HG02981 (cell line): ENCODE measurements at regions not wholly inside any gene's neighbourhood (a gene's known extent, or its start where the extent isn't known, plus 50 kb on each side); places are given as distances from the start of the nearest gene placed in this dataset.
A peak's percentile ranks its signal among the peaks of the same experiment; 100 is the strongest.
"Not testable (repeated sequence)": the region's sequence is repeated elsewhere in the genome, so short reads cannot be mapped to it uniquely, and the experiment has no call there.

Experiments
- ATAC-seq: cut with Tn5 transposase; IDR thresholded peaks from one replicate; pipeline ENCODE4 v1.9.1; 2021; ENCODE audit warnings: mild to moderate bottlenecking, moderate library complexity; ENCODE audit not compliant: unreplicated experiment

DNA sequence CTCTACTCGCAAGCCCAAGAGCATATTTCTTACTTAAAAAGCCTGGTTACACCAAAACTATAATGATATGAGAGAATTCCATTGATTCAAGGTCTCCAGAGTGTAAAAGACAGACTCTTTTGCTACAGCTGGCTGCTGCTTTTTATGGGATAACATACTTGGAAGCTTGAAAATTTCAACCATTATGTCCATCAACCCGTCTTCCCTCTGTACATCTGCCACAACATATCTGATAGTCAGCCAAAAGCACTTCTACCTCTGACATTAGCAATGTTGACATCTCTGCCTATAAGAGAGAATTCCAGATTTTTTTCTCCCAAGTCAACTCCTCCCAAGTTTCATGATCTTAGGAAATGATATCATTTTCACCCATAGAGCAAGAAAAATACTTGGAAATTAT is 54.4 kb upstream of the IQCM start:
- no peak for ATAC-seq

DNA sequence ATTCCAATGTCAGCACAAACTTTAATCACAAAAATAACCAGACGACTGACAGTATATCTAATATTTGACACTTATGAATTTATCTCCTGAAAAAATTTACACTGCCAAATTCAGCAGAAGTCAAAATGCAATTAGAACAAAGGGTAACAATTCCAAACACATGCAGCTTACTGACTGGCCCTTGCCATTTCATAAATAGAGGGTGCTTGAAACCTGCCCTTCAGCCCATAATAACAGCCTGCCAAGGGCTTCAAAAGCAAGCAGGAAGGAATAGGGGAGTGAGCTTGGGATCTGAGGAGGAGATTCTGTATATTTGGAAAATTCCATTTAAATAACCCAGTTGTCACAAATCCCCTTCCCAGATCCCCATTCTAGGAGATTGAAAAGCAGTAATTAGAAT is 66.1 kb upstream of the IQCM start:
- no peak for ATAC-seq

DNA sequence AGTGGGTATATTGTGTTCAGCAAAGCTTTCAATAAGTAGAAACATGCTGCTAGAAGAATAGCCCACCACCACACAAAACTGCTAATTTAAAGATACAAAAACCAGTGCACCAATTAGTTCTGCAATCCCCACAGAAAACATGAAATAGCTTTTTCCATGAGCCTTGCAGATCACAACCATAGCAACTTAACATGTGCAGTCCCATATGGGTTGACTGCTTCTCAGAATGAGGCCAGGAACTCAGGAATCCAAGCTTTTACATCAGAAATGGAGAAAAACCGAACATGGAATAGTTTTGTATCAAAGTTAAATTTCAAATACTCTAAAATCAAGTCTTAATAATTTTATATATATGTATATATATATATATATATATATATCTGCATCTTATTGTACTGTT is 66.6 kb upstream of the IQCM start:
- no peak for ATAC-seq

DNA sequence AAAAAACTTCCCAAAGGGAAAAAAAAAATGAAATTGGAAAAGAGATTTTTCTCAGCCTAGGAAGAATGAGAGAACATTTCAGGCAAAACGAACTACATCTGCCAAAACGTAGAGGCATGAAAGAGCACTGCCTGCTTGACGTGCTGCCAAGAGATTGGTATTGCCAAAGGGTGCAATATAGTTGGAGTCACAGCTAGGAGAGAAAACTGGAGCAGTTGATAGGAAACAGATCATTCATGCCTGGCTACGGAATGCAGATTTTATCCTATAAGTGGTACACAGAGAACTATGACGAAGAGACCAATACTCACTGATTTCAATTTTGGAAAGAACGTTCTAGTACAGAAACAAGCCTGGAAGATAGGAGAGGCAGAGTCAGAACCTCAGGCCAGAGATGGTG is 68.4 kb upstream of the IQCM start:
- ATAC-seq, result no peak

DNA sequence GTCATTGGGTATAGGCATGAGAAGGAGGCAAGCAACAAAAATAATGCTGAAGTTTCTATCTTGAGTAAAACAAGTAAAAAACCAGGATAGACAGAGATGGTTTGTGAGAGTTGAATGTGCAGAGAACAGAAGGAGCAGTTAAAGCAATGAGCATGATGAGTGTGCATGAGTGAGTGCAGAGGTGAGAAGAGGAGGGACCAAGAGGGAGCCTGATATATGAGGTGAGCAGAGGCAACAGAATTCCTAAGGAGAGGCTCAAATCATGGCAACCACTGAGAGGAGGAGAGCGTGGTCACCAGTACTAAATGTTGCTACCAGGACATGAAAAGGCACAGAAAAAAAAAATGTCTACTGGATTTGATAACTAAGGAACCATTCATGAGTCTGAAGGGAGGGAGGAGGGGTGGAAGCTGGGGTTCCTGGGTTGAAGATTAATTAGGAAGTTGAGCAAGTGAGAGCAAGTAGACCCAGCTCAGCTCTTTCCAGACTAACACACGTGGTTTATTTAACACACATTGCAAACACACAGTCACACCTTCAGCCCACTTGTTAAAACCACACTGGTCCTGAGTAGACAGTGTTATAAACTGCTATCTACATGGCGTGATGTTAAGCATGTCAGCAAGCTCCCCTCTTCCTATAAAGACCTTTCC is 69.0 kb upstream of the IQCM start:
- ATAC-seq, result no peak

DNA sequence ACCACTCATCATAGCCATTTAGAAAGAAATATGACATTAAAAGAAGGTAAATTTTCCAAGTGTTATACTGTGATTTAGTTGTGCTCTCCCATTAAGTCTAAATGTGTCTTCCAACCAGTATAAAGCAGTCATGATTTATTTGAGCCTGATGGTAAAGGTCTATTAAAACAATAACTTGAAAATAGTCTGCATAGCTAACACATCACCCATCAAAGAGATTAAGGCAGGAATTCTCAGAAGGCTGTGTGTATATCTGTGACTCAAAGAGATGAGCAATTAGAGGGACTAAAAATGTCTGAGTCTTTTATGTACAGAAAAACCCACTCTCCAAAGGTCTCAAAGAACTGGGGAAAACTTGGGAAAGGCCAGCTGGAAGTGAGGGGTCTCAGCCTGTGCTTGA is 70.3 kb upstream of the IQCM start:
- no peak for ATAC-seq

DNA sequence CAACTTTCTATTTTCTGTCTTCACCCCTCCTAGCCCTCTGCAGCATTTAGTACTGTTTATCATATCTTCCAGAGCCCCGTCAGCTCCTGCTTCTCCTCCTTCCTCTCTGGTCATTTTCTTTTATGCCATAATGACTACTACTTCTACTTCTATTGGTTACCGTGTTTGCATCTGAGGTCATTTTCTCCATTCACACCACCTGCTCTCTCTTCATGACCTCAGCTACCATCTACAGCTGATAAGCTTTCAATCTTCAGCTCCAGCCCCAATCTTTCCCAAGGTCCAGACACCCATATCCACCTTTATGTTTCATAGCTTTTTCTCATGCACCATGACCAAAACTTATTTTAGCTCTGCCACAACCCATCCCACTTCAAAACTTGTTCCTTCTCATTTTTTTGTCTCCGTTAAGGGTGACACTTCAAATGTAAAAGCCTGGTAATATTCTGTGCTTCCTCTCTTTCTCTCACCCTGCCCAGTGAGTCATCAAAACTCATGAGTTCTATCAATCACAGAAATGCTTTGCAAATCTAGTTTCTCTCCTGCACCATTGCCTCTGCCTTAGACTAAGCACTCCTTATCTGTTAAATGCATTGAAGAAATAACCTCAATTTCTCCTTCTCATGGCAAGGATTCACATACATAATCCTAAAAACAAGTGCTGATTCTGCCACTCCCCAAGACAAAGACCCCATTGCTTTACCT is 71.3 kb upstream of the IQCM start:
- no peak for ATAC-seq

DNA sequence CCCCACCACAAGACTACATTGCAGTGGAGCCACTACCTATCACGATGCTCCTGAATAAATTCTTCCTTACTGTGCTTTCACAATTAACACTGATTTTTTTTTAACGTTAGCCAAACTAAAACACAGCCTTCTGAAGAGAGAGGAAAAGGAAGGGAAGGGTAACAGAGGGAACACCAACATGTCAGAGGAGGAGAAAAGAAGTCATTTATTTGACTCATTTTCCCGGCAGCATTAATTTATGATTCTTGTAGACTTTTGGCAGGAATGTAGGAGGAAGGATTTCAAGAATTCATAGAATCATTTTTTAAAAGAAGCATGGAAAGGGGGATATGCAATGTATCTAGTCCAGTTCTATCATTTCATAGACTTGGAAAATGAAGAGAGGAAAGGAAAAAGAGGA is 74.3 kb upstream of the IQCM start:
- ATAC-seq, result no peak

DNA sequence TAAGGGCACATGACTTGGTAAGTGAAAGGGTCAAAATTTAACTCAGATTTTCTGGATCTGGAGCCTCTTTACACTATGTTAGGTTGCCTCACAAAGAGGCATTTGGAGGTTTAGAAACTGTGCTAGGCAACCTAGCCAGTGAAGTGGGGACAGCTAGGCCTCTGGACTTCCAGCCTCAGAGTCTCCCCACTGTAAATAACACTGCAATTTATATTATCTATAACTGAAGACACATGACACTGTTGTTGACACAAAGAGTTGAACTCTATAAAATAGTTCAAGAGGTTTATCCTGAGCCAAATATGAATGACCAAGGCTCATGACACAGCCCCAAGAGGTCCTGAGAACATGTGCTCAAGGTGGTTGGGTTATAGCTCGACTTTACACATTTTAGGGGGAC is 74.9 kb upstream of the IQCM start:
- ATAC-seq, result no peak

DNA sequence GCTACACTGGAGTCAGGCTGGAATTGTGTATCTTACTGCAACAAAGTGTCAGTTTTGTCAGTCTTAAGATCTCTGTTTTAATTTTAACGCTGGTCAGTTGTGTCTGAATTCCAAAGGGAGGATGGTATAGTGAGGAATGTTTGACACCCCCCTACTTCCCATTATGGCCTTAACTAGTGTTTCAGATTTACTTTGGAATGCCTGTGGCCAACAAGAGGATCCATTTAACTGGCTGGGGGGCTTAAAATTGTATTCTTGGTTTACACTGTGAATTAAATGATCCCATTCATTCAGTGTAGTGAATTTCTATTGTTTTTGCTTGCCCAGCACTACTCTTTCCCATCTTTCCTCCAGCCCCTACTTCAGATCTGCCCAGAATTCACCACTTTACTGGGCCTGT is 75.8 kb upstream of the IQCM start:
- ATAC-seq, result no peak

DNA sequence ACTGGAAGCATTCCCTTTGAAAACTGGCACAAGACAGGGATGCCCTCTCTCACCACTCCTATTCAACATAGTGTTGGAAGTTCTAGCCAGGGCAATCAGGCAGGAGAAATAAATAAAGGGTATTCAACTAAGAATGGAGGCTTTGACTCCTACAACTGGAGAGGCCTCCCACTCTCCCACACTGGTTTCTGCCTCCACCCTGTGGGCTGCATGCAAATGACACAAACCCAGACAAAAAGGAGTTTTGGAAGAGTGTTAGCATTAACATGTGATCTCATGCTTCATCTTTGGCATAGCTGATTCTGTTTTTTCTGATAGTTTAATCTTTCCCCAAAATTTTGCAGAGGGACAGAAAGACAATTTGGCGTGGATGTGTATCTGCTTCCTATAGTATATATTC is 80.8 kb upstream of the IQCM start:
- ATAC-seq, result no peak

DNA sequence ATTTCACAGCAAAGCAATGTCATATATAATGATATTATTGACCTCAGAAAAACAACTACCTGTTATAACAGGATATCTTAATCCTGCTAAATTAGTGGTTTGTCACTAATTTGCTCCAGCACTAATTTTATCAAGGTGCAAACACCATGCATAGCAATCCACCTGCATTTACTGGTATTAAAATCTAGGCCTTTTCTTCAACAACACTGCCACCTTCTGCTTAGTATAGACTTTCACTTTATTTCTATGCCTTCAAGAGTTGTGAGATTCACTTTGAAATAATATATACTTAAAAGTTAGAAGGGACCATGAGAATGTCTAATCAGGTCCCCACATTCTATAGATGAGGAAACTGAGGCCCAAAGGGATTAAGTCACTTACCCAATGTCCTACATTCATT is 82.1 kb upstream of the IQCM start:
- ATAC-seq, result no peak

DNA sequence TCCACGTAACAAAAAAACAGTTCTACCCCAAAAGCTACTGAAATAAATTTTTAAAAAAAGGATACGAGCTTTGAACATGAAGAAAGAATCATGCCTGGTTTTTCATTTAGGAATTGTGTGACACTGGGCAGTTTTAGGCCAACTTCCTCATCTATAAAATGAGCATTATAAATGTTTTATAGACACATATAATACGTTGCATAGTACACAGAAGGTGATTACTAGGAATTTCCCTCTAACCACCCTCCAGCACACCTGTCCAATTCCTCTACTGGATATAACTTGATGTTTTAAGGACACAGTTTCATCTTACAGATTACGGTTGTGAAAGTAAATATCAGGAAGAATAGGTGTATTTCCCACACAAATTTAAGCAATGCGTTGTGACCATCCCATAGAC is 85.5 kb upstream of the IQCM start:
- no peak for ATAC-seq

DNA sequence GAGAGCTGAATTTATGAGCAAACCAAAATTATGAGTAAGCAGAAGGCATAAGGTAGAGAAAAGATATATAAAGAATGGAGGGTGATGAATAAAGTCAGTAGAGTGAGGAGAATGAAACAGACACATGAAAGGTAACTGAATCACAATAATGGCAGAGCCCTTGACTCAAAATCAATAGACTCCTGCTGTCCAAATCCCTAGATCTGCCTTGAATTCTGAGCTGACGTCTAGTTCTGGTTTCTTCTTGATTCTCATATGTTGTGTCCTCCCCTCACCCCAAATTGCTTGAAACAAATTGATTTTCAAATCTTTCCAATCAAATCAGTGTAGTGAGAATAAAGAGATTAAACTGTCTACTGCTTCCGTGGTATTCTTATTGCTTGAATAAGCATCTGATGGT is 86.6 kb upstream of the IQCM start:
- ATAC-seq, result no peak

DNA sequence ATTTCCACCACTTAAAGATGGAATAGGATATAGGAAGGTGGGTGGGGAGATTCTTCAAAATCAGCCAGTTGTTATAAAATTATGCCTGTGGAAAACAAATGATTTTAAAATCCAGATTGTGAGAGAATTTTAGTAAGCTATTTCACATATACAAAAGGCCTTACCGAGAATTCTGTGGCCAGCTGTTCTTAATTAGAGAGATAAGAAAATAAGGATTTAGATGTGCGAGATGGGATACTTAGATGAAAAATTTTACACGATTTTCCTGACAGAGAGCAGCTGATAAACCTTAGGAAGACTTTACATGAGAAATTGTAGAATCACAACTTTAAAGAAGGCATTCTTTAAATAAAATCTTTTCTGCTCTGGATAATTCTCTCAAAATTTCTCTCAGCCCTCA is 94.5 kb upstream of the IQCM start:
- no peak for ATAC-seq

DNA sequence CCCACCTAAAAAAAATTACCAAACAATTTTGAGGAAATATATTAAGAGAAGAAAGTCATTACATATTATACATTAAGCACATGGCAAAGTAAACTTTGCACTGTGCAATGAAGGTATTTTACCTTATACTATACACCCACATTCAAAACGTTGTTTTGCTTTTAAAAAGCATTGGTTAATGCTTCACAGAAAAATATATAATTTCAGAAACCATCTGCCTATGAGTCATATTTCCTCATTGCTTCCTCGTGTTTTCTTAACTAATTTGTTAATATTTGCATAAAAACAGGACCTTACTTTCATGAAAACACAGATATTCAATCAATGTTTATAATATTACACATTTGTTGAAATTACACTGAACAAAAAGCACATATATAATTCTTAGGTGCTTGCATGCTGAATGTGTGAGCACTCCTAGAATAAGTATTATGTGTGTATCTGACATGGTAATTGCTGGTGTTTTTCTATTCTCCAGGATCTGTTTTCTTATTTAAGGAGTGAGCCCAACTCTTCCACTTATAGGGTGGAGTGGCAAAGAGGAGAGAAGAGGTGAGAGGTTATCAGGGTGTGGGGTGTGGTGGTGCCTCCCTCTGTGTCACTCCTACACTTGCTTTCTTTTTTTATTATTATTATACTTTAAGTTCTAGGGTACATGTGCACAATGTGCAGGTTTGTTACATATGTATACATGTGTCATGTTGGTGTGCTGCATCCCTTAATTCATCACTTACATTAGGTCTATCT is 95.1 kb upstream of the IQCM start:
- ATAC-seq, result no peak

DNA sequence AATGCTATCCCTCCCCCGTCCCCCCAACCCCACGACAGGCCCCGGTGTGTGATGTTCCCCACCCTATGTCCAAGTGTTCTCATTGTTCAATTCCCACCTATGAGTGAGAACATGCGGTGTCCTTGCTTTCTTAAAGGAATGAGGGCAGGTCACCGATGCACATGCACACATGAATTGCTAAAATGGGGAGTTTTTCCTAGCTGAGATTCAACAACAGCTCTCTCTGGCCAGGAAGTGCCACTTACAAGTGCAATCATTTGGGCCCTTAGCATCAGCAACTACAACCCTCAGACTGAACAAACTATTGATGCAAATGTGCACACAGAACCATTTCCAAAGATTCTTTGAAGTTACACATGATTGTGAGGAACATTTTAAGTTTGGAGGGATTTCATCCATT is 95.7 kb upstream of the IQCM start:
- no peak for ATAC-seq

DNA sequence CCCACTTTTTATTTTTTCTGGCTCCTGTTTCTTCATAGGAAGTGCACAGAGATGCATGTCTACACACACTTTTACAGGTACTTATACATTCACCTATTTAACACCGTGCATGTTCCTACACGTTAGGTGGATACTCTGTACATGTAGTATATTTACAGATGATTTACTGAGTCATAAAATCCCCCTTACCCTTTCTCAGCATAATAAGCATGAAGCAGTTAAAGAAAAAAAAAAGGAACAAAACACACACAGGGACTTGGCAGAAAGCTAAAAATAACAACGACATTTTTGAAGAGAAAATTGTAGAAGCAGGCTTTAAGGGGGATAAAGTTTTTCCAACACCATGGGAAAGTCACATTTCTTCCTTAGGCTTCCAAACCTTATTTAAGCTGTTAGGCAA is 96.4 kb upstream of the IQCM start:
- ATAC-seq, result no peak

DNA sequence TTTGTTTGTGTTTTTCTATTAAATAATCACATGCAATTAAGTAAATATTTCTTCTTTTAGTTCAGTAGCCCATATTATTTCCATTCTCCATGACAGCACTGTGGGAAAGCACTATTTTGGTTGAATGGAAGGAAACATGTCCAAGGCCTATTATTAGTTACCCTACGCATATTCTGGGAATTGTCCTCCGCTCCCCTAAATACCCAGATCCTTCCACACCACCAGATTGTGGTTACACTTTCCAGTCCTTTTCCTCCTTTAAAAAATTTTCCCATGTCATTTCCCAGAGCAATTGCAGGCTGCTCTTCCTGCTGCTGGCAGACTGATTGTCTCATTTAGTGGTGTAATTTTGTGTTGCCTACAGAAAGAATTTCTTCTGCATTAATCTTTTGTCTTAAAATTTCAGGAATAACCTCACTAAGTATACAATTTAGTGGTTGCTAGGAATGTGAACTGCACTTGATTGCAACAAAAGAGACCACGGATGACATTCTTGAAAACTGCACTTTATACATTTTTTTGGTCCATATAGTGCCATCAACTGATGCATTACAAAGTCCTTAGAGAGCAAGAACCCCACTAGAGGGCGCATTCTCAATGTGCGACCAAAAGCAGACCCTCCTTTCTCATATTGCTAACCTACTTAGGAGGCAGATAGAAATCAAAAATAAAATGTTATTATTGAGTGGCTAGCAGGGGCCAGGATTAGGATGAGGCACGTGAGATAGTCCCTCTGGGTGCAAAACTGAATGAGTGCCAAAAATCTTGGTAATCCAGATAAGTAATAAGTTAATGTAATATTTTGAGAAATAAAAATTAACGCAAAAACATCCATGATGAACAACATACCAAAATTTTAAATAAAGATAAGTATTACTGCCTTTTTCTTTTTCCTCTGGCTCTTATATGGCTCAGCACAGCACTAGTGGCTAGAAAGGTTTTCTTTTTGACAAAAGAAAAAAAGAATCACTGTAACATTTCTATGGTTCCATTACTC is 98.8 kb upstream of the IQCM start:
- ATAC-seq, result peak; percentile 88

DNA sequence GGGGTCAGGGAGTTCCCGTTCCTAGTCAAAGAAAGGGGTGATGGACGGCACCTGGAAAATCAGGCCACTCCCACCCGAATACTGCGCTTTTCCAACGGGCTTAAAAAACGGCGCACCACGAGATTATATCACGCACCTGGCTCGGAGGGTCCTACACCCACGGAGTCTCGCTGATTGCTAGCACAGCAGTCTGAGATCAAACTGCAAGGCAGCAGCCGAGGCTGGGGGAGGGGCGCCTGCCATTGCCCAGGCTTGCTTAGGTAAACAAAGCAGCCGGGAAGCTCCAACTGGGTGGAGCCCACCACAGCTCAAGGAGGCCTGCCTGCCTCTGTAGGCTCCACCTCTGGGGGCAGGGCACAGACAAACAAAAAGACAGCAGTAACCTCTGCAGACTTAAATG is 100.1 kb upstream of the IQCM start:
- ATAC-seq, result not testable (repeated sequence)

DNA sequence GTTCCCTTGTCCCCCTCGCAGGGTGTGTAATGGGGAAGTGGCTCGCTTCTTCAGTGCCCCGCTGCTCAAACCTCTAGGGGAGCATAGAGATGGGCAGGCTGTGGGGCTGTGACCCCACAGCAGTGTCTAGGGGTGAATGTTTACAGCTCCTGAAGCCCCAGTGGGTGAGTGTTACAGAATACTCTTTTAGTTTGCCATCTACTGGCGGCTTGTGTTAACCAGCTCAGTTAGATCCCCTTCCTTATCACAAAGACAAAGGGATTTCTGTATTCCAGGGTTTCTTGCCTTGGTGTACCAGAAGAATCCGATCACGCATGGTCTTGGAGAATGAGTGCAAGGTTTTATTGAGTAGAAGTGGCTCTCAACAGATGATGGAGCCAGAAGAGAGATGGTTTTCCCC is 108.1 kb upstream of the IQCM start:
- ATAC-seq, result no peak
